ENCODE measurements at regions not wholly inside any gene's neighbourhood (a gene's known extent, or its start where the extent isn't known, plus 50 kb on each side); places are given as distances from the start of the nearest gene placed in this dataset.

GRCh38 chr7:13165854-13166253 is 478.4 kb downstream of the ARL4A start:
- Histone ChIP-seq H3F3A (ENCODE audit: control insufficient read depth, insufficient read depth) (no peaks in the 10 kb centered on the region), H3K36me3 (ENCODE audit: control insufficient read depth, low read length) (no peaks in the 10 kb centered on the region)
- TF ChIP-seq EZH2phosphoT487 (IDR thresholded peaks at IDR 0.05; ENCODE audit: borderline replicate concordance, low read length): no peak
- TF ChIP-seq CTCF (IDR thresholded peaks at IDR 0.05; ENCODE audit: low read depth, low read length, poor library complexity, severe bottlenecking): no peak

GRCh38 chr7:13166801-13167200 is 479.4 kb downstream of the ARL4A start:
- H4K20me1 ChIP-seq (ENCODE audit: control insufficient read depth, insufficient read depth, low read depth, low read length): no peaks in the 10 kb centered on the region
- no peaks in the 10 kb centered on the region for H3K79me2 ChIP-seq (ENCODE audit: control insufficient read depth, low read length)
- no peak for TF ChIP-seq CTCF (IDR thresholded peaks at IDR 0.05; ENCODE audit: low read depth, low read length, poor library complexity, severe bottlenecking)
- no peak for TF ChIP-seq EZH2phosphoT487 (IDR thresholded peaks at IDR 0.05; ENCODE audit: borderline replicate concordance, low read length)
- no peak overlapping the region for H3K27ac ChIP-seq (ENCODE audit: low read depth, low read length)
- no peaks in the 10 kb centered on the region for H3F3A ChIP-seq (ENCODE audit: control insufficient read depth, insufficient read depth)
- no peaks in the 10 kb centered on the region for H3K9me2 ChIP-seq (replicated peaks; ENCODE audit: control insufficient read depth, low read length)
- H3K36me3 ChIP-seq (ENCODE audit: control insufficient read depth, low read length): no peaks in the 10 kb centered on the region
- H3K9me3 ChIP-seq (ENCODE audit: control insufficient read depth, insufficient read depth, low read length): no peaks in the 10 kb centered on the region
- H3K4me1 ChIP-seq (ENCODE audit: control insufficient read depth, low read length): no peaks in the 10 kb centered on the region
- H3K27me3 ChIP-seq (ENCODE audit: control insufficient read depth, low read length): no peaks in the 10 kb centered on the region
- no peak overlapping the region for H3K4me2 ChIP-seq (ENCODE audit: low read length)
- no peak overlapping the region for H3K4me3 ChIP-seq (ENCODE audit: low read length)

More at GRCh38 chr7:13165854-13166253, 478.4 kb downstream of the ARL4A start:
- Histone ChIP-seq H3K79me2 (ENCODE audit: control insufficient read depth, low read length) (no peaks in the 10 kb centered on the region), H3K4me2 (ENCODE audit: low read length) (no peak overlapping the region), H3K4me3 (ENCODE audit: low read length) (no peak overlapping the region), H3K27ac (ENCODE audit: low read depth, low read length) (no peak overlapping the region), H4K20me1 (ENCODE audit: control insufficient read depth, insufficient read depth, low read depth, low read length) (no peaks in the 10 kb centered on the region), H3K27me3 (ENCODE audit: control insufficient read depth, low read length) (no peaks in the 10 kb centered on the region), H3K9me3 (ENCODE audit: control insufficient read depth, insufficient read depth, low read length) (no peaks in the 10 kb centered on the region), H3K4me1 (ENCODE audit: control insufficient read depth, low read length) (no peaks in the 10 kb centered on the region), H3K9me2 (replicated peaks; ENCODE audit: control insufficient read depth, low read length) (no peaks in the 10 kb centered on the region)

GRCh38 chr7:13169356-13169755 is 481.9 kb downstream of the ARL4A start:
- no peak for TF ChIP-seq EZH2phosphoT487 (IDR thresholded peaks at IDR 0.05; ENCODE audit: borderline replicate concordance, low read length)
- no peak for TF ChIP-seq CTCF (IDR thresholded peaks at IDR 0.05; ENCODE audit: low read depth, low read length, poor library complexity, severe bottlenecking)
- Histone ChIP-seq H3K9me3 (ENCODE audit: control insufficient read depth, insufficient read depth, low read length) (no peaks in the 10 kb centered on the region), H3K9me2 (replicated peaks; ENCODE audit: control insufficient read depth, low read length) (no peaks in the 10 kb centered on the region), H3K4me1 (ENCODE audit: control insufficient read depth, low read length) (no peaks in the 10 kb centered on the region), H3K4me2 (ENCODE audit: low read length) (no peak overlapping the region), H3K36me3 (ENCODE audit: control insufficient read depth, low read length) (no peaks in the 10 kb centered on the region), H4K20me1 (ENCODE audit: control insufficient read depth, insufficient read depth, low read depth, low read length) (no peaks in the 10 kb centered on the region), H3K4me3 (ENCODE audit: low read length) (no peak overlapping the region), H3K27me3 (ENCODE audit: control insufficient read depth, low read length) (no peaks in the 10 kb centered on the region), H3F3A (ENCODE audit: control insufficient read depth, insufficient read depth) (no peaks in the 10 kb centered on the region), H3K79me2 (ENCODE audit: control insufficient read depth, low read length) (no peaks in the 10 kb centered on the region), H3K27ac (ENCODE audit: low read depth, low read length) (no peak overlapping the region)

- H3K27me3 ChIP-seq (ENCODE audit: control insufficient read depth, low read length): no peaks in the 10 kb centered on the region
- H3K4me3 ChIP-seq (ENCODE audit: low read length): no peak overlapping the region
- no peaks in the 10 kb centered on the region for H3K4me1 ChIP-seq (ENCODE audit: control insufficient read depth, low read length)
- no peak for TF ChIP-seq CTCF (IDR thresholded peaks at IDR 0.05; ENCODE audit: low read depth, low read length, poor library complexity, severe bottlenecking)
- no peak for TF ChIP-seq EZH2phosphoT487 (IDR thresholded peaks at IDR 0.05; ENCODE audit: borderline replicate concordance, low read length)
- no peaks in the 10 kb centered on the region for H3K79me2 ChIP-seq (ENCODE audit: control insufficient read depth, low read length)
- no peaks in the 10 kb centered on the region for H3K9me3 ChIP-seq (ENCODE audit: control insufficient read depth, insufficient read depth, low read length)
- no peaks in the 10 kb centered on the region for H3K36me3 ChIP-seq (ENCODE audit: control insufficient read depth, low read length)
- no peak overlapping the region for H3K27ac ChIP-seq (ENCODE audit: low read depth, low read length)
- no peaks in the 10 kb centered on the region for H4K20me1 ChIP-seq (ENCODE audit: control insufficient read depth, insufficient read depth, low read depth, low read length)
- H3F3A ChIP-seq (ENCODE audit: control insufficient read depth, insufficient read depth): no peaks in the 10 kb centered on the region
- no peaks in the 10 kb centered on the region for H3K9me2 ChIP-seq (replicated peaks; ENCODE audit: control insufficient read depth, low read length)
- H3K4me2 ChIP-seq (ENCODE audit: low read length): no peak overlapping the region
Observed at GRCh38 chr7:13174991-13175390, 487.6 kb downstream of the ARL4A start.

Data from DOHH2 (cell line).